Small intestine (tissue), 7 donors: ENCODE measurements at regions not wholly inside any gene's neighbourhood (a gene's known extent, or its start where the extent isn't known, plus 50 kb on each side); places are given as distances from the start of the nearest gene placed in this dataset.

Source experiments
- DNase-seq, 2 donors: peaks; one replicate each; pipeline versions ENCODE4 v3.0.0 to v3.0.0-alpha.2; 2013
- FAIRE-seq: peaks from 2 replicates; lab custom pipeline; 2012; peaks lifted over from hg19 to GRCh38; lab: Jason Lieb, UNC
- H3K27ac ChIP-seq, 3 donors: one replicate each; pipeline ENCODE4 v1.5.1; 2013; ENCODE audit warnings: low read length in 2 of 3, mild to moderate bottlenecking in 2 of 3, control low read depth in 1 of 3, inconsistent platforms in 1 of 3, low read depth in 1 of 3, moderate library complexity in 1 of 3
- H3K27me3 ChIP-seq, 3 donors: one replicate each; pipeline ENCODE4 v1.6.1; 2013; ENCODE audit warnings: low read length in 3 of 3, inconsistent platforms in 1 of 3; ENCODE audit not compliant: control insufficient read depth in 3 of 3, insufficient read depth in 3 of 3
- H3K36me3 ChIP-seq, 3 donors: one replicate each; pipeline ENCODE4 v1.6.1; 2013; ENCODE audit warnings: low read length in 3 of 3, inconsistent platforms in 1 of 3, low read depth in 1 of 3, mild to moderate bottlenecking in 1 of 3, moderate library complexity in 1 of 3; ENCODE audit not compliant: control insufficient read depth in 3 of 3, insufficient read depth in 2 of 3
- H3K4me1 ChIP-seq, 3 donors: one replicate each; pipeline ENCODE4 v1.6.1; 2013; ENCODE audit warnings: low read length in 2 of 3, inconsistent platforms in 1 of 3, low read depth in 1 of 3, mild to moderate bottlenecking in 1 of 3, moderate library complexity in 1 of 3; ENCODE audit not compliant: control insufficient read depth in 3 of 3, insufficient read depth in 2 of 3
- H3K4me3 ChIP-seq, 3 donors: one replicate each; pipeline ENCODE4 v1.5.1; 2013; ENCODE audit warnings: low read length in 3 of 3, control low read depth in 1 of 3, inconsistent platforms in 1 of 3, low read depth in 1 of 3, mild to moderate bottlenecking in 1 of 3, moderate library complexity in 1 of 3
- H3K9me3 ChIP-seq, 2 donors: one replicate each; pipeline ENCODE4 v1.6.1; 2013; ENCODE audit warnings: low read depth in 1 of 2, low read length in 1 of 2; ENCODE audit not compliant: control insufficient read depth in 2 of 2, insufficient read depth in 1 of 2
- WGBS, 3 donors: extraction: QIAGEN DNeasy Blood & Tissue Kit; methylation state at CpG; one replicate each; pipeline ENCODE4 v1.1.7; 2013; 5-methylcytosine and 5-hydroxymethylcytosine counted together
- donor health status: healthy with polysubstance abuse.
- donor health status: control.
- donor health status: control.
- donor health status: Bipolar disorder and iron deficiency.
- donor health status: healthy.

GRCh38 chr22:22981670-22982571, 88.4 kb upstream of the GNAZ start:
- WGBS, 3 donors, result 59 to 62% (median 60%) methylated on average over 3 of the region's 3 CpGs
- no peak for FAIRE-seq
- no peaks in the 10 kb centered on the region for H3K27me3 ChIP-seq
- H3K36me3 ChIP-seq, result no peaks in the 10 kb centered on the region
- H3K9me3 ChIP-seq, result peaks cover 0 to 7% of the 10 kb centered on the region in 2 donors
- no peak for DNase-seq
- H3K4me3 ChIP-seq, result no peak overlapping the region
- no peak overlapping the region for H3K27ac ChIP-seq
- H3K4me1 ChIP-seq, result no peaks in the 10 kb centered on the region

- DNase-seq (no peak), FAIRE-seq (no peak)
- Histone ChIP-seq H3K27ac (no peak overlapping the region), H3K36me3 (no peaks in the 10 kb centered on the region), H3K9me3 (peaks cover 0 to 7% of the 10 kb centered on the region in 2 donors), H3K27me3 (no peaks in the 10 kb centered on the region), H3K4me3 (no peak overlapping the region), H3K4me1 (no peaks in the 10 kb centered on the region)
- 65 to 74% (median 70%) methylated on average over 2 of the region's 2 CpGs for WGBS, 3 donors
These were observed 87.7 kb upstream of the GNAZ start for GRCh38 chr22:22982616-22983015.

GRCh38 chr22:22983123-22983522, 87.2 kb upstream of the GNAZ start:
- Histone ChIP-seq H3K9me3 (peaks cover 0 to 7% of the 10 kb centered on the region in 2 donors), H3K36me3 (no peaks in the 10 kb centered on the region), H3K4me3 (no peak overlapping the region), H3K4me1 (no peaks in the 10 kb centered on the region), H3K27me3 (no peaks in the 10 kb centered on the region), H3K27ac (no peak overlapping the region)
- WGBS, 3 donors, result 69 to 71% (median 70%) methylated on average over 2 of the region's 2 CpGs
- DNase-seq, result no peak
- FAIRE-seq, result no peak

GRCh38 chr22:22983816-22984215, 86.5 kb upstream of the GNAZ start:
- DNase-seq (no peak), FAIRE-seq (no peak)
- H3K4me3 ChIP-seq, result no peak overlapping the region
- WGBS, 3 donors, result 0 to 43% (median 14%) methylated on average over 1 of the region's 1 CpG
- H3K27ac ChIP-seq, result no peak overlapping the region
- no peaks in the 10 kb centered on the region for H3K4me1 ChIP-seq
- H3K36me3 ChIP-seq, result no peaks in the 10 kb centered on the region
- no peaks in the 10 kb centered on the region for H3K27me3 ChIP-seq
- peaks cover 0 to 5% of the 10 kb centered on the region in 2 donors for H3K9me3 ChIP-seq

GRCh38 chr22:22984967-22985366, 85.4 kb upstream of the GNAZ start:
- H3K4me3 ChIP-seq, result no peak overlapping the region
- DNase-seq (no peak), FAIRE-seq (no peak)
- H3K27ac ChIP-seq, result no peak overlapping the region
- no peaks in the 10 kb centered on the region for H3K4me1 ChIP-seq
- no peaks in the 10 kb centered on the region for H3K27me3 ChIP-seq
- H3K36me3 ChIP-seq, result no peaks in the 10 kb centered on the region
- 72 to 89% (median 82%) methylated on average over 2 of the region's 2 CpGs for WGBS, 3 donors
- peaks cover 0 to 3% of the 10 kb centered on the region in 2 donors for H3K9me3 ChIP-seq

GRCh38 chr22:22986008-22986407, 84.3 kb upstream of the GNAZ start:
- WGBS, 3 donors, result 59 to 77% (median 72%) methylated on average over 2 of the region's 2 CpGs

GRCh38 chr22:22986640-22987039, 83.7 kb upstream of the GNAZ start:
- H3K4me1 ChIP-seq, result no peaks in the 10 kb centered on the region
- H3K27me3 ChIP-seq, result no peaks in the 10 kb centered on the region
- DNase-seq, result no peak
- no peaks in the 10 kb centered on the region for H3K36me3 ChIP-seq
- no peak overlapping the region for H3K27ac ChIP-seq
- no peak overlapping the region for H3K4me3 ChIP-seq
- WGBS, 3 donors, result 78 to 88% (median 85%) methylated on average over 3 of the region's 3 CpGs
- FAIRE-seq, result no peak
- H3K9me3 ChIP-seq, result no peaks in the 10 kb centered on the region

More at GRCh38 chr22:22986008-22986407, 84.3 kb upstream of the GNAZ start:
- no peaks in the 10 kb centered on the region for H3K27me3 ChIP-seq
- H3K27ac ChIP-seq, result no peak overlapping the region
- H3K4me1 ChIP-seq, result no peaks in the 10 kb centered on the region
- H3K36me3 ChIP-seq, result no peaks in the 10 kb centered on the region
- peaks cover 0 to under 1% of the 10 kb centered on the region in 2 donors for H3K9me3 ChIP-seq
- H3K4me3 ChIP-seq, result no peak overlapping the region
- no peak for DNase-seq
- FAIRE-seq, result no peak

- DNase-seq, result no peak
- Histone ChIP-seq H3K27me3 (no peaks in the 10 kb centered on the region), H3K4me1 (no peaks in the 10 kb centered on the region), H3K9me3 (no peaks in the 10 kb centered on the region), H3K27ac (no peak overlapping the region), H3K36me3 (no peaks in the 10 kb centered on the region), H3K4me3 (no peak overlapping the region)
- WGBS, 3 donors, result 63 to 78% (median 68%) methylated on average over 3 of the region's 3 CpGs
- no peak for FAIRE-seq
These were observed 82.2 kb upstream of the GNAZ start for GRCh38 chr22:22988150-22988549.
